ENCODE measurements at regions not wholly inside any gene's neighbourhood (a gene's known extent, or its start where the extent isn't known, plus 50 kb on each side); places are given as distances from the start of the nearest gene placed in this dataset.

DNA sequence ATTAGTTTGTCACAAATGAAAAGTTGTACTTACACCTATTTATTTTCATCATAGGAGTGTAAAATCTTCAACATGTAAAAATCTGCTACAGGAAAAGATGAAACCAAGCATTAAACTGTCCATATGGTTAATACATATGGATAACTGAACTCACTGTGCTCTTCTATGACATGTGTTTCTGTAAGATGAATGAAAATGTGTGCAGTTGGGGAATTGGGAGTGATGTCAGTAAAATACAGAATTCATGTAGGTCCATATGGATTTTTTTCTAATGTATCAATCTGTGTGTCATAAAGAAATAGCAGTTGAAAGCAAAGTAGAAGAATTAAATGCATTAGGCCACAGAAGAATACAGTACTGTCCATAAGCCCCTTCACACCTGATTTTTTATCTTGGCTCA, 178.4 kb upstream of the COL3A1 start:
- no TSS peak for BruUV-seq (replicated peaks)
- H3K27me3 ChIP-seq (replicated peaks; ENCODE audit: insufficient read depth, low read depth, low read length, poor library complexity) = no peaks in the 10 kb centered on the region
- no peaks in the 10 kb centered on the region for H3K36me3 ChIP-seq (ENCODE audit: insufficient read depth, low read length, poor library complexity, severe bottlenecking)
- POLR2A ChIA-PET (ENCODE audit: low non-redundant PET) = no interaction called here
- H3K4me3 ChIP-seq (ENCODE audit: low read depth, low read length, poor library complexity, severe bottlenecking) = no peak overlapping the region
- H3K9me3 ChIP-seq (ENCODE audit: low read depth, low read length, poor library complexity, severe bottlenecking) = no peaks in the 10 kb centered on the region
- TF ChIP-seq EZH2 (IDR thresholded peaks at IDR 0.05; ENCODE audit: borderline replicate concordance, low read depth, low read length, poor library complexity, severe bottlenecking) = no peak
- TF ChIP-seq, protein P1, sequence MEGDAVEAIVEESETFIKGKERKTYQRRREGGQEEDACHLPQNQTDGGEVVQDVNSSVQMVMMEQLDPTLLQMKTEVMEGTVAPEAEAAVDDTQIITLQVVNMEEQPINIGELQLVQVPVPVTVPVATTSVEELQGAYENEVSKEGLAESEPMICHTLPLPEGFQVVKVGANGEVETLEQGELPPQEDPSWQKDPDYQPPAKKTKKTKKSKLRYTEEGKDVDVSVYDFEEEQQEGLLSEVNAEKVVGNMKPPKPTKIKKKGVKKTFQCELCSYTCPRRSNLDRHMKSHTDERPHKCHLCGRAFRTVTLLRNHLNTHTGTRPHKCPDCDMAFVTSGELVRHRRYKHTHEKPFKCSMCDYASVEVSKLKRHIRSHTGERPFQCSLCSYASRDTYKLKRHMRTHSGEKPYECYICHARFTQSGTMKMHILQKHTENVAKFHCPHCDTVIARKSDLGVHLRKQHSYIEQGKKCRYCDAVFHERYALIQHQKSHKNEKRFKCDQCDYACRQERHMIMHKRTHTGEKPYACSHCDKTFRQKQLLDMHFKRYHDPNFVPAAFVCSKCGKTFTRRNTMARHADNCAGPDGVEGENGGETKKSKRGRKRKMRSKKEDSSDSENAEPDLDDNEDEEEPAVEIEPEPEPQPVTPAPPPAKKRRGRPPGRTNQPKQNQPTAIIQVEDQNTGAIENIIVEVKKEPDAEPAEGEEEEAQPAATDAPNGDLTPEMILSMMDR (conservative IDR thresholded peaks at IDR 0.05; ENCODE audit: low read depth, low read length) = no peak
- no peak overlapping the region for H3K27ac ChIP-seq (ENCODE audit: low read depth, low read length, poor library complexity, severe bottlenecking)
- no peak for DNase-seq (ENCODE audit: low spot score)
- peaks cover 7% of the 10 kb centered on the region for H3K4me1 ChIP-seq (ENCODE audit: insufficient read depth, low read length, poor library complexity, severe bottlenecking)
- intact Hi-C loops (cut with micrococcal nuclease; ENCODE audit: unreplicated experiment) = no loop called here
- CTCF ChIA-PET = no interaction called here

- H3K9me3 ChIP-seq (ENCODE audit: low read depth, low read length, poor library complexity, severe bottlenecking) = no peaks in the 10 kb centered on the region
- H3K4me1 ChIP-seq (ENCODE audit: insufficient read depth, low read length, poor library complexity, severe bottlenecking) = peaks cover 7% of the 10 kb centered on the region
- H3K4me3 ChIP-seq (ENCODE audit: low read depth, low read length, poor library complexity, severe bottlenecking) = no peak overlapping the region
- TF ChIP-seq, protein P1 (conservative IDR thresholded peaks at IDR 0.05; ENCODE audit: low read depth, low read length) = no peak
- TF ChIP-seq EZH2 (IDR thresholded peaks at IDR 0.05; ENCODE audit: borderline replicate concordance, low read depth, low read length, poor library complexity, severe bottlenecking) = no peak
- H3K27me3 ChIP-seq (replicated peaks; ENCODE audit: insufficient read depth, low read depth, low read length, poor library complexity) = no peaks in the 10 kb centered on the region
- no TSS peak for BruUV-seq (replicated peaks)
- H3K27ac ChIP-seq (ENCODE audit: low read depth, low read length, poor library complexity, severe bottlenecking) = no peak overlapping the region
- ChIA-PET CTCF (no interaction called here), POLR2A (ENCODE audit: low non-redundant PET) (no interaction called here)
- intact Hi-C loops (cut with micrococcal nuclease; ENCODE audit: unreplicated experiment) = no loop called here
- DNase-seq (ENCODE audit: low spot score) = no peak
- no peaks in the 10 kb centered on the region for H3K36me3 ChIP-seq (ENCODE audit: insufficient read depth, low read length, poor library complexity, severe bottlenecking)
Measured at GRCh38 chr2:188797371-188797770, 176.8 kb upstream of the COL3A1 start.

GRCh38 chr2:188798159-188798558, 176.0 kb upstream of the COL3A1 start:
- ChIA-PET POLR2A (ENCODE audit: low non-redundant PET) (no interaction called here), CTCF (no interaction called here)
- TF ChIP-seq, protein P1 (conservative IDR thresholded peaks at IDR 0.05; ENCODE audit: low read depth, low read length) = no peak
- TF ChIP-seq EZH2 (IDR thresholded peaks at IDR 0.05; ENCODE audit: borderline replicate concordance, low read depth, low read length, poor library complexity, severe bottlenecking) = no peak
- peak; percentile 45 for DNase-seq (ENCODE audit: low spot score)
- Histone ChIP-seq H3K4me1 (ENCODE audit: insufficient read depth, low read length, poor library complexity, severe bottlenecking) (peaks cover 7% of the 10 kb centered on the region), H3K4me3 (ENCODE audit: low read depth, low read length, poor library complexity, severe bottlenecking) (no peak overlapping the region), H3K36me3 (ENCODE audit: insufficient read depth, low read length, poor library complexity, severe bottlenecking) (no peaks in the 10 kb centered on the region), H3K9me3 (ENCODE audit: low read depth, low read length, poor library complexity, severe bottlenecking) (peaks cover 7% of the 10 kb centered on the region), H3K27ac (ENCODE audit: low read depth, low read length, poor library complexity, severe bottlenecking) (no peak overlapping the region), H3K27me3 (replicated peaks; ENCODE audit: insufficient read depth, low read depth, low read length, poor library complexity) (no peaks in the 10 kb centered on the region)
- BruUV-seq (replicated peaks) = no TSS peak
- intact Hi-C loops (cut with micrococcal nuclease; ENCODE audit: unreplicated experiment) = no loop called here

All from A673 (cell line).